Fibroblast of the aortic adventitia (primary cell): ENCODE measurements at regions not wholly inside any gene's neighbourhood (a gene's known extent, or its start where the extent isn't known, plus 50 kb on each side); places are given as distances from the start of the nearest gene placed in this dataset.
A peak's percentile ranks its signal among the peaks of the same experiment; 100 is the strongest.

Source experiments
- DNase-seq: peaks from one replicate; pipeline ENCODE4 v3.0.0-alpha.2; 2010; ENCODE audit warnings: low read depth
- H3K4me3 ChIP-seq: 2 replicates; pipeline ENCODE4 v1.5.1; 2011; ENCODE audit warnings: low read depth, mild to moderate bottlenecking, control low read depth, low read length, moderate library complexity
- TF ChIP-seq, protein P1 (sequence below): IDR thresholded peaks from 2 replicates; pipeline ENCODE4 v1.5.1; 2011; ENCODE audit warnings: mild to moderate bottlenecking, low read length, control low read depth, inconsistent platforms; ENCODE audit not compliant: insufficient read depth

DNA sequence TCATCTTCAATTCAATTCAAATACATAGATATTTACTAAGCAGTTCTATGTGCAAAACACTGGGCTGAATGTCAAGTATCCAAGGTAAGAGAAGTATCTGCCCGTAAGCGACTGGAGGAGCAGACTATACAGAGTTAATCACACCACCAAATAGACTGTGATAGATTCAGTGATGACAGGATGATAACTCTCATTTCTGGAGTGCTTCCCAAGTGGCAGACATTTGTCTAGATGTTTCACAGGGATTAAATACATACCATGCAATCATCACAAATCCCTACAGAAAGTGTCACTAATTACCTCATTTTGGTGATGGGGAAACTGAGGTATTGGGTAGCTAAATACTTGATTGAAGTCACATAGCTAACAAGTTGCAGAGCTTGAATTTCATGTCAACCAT lies 508.7 kb upstream of the TENM4 start:
- no peak for DNase-seq
- TF ChIP-seq, protein P1, sequence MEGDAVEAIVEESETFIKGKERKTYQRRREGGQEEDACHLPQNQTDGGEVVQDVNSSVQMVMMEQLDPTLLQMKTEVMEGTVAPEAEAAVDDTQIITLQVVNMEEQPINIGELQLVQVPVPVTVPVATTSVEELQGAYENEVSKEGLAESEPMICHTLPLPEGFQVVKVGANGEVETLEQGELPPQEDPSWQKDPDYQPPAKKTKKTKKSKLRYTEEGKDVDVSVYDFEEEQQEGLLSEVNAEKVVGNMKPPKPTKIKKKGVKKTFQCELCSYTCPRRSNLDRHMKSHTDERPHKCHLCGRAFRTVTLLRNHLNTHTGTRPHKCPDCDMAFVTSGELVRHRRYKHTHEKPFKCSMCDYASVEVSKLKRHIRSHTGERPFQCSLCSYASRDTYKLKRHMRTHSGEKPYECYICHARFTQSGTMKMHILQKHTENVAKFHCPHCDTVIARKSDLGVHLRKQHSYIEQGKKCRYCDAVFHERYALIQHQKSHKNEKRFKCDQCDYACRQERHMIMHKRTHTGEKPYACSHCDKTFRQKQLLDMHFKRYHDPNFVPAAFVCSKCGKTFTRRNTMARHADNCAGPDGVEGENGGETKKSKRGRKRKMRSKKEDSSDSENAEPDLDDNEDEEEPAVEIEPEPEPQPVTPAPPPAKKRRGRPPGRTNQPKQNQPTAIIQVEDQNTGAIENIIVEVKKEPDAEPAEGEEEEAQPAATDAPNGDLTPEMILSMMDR, result no peak

DNA sequence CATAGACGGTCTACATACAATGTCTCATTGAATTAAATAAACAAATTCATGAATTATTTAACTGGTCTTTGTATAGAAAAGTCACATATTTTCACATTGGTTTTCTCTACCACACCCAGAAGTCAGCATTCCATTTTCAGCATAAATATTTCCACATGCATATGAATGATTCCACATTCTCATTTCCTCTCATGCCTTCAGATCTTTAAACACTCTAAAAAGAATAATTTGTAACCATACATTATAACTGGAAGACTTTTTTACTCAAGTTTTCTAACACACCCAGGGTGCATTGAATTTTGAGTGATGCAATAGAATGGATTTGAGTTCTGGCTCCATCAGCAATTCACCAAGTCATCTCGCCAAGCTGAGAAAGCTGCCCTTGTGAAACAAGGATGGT lies 501.8 kb upstream of the TENM4 start:
- no peak overlapping the region for H3K4me3 ChIP-seq
- TF ChIP-seq, protein P1, result no peak
- DNase-seq, result no peak

More for the DNA sequence above, 508.7 kb upstream of the TENM4 start:
- H3K4me3 ChIP-seq, result no peak overlapping the region

DNA sequence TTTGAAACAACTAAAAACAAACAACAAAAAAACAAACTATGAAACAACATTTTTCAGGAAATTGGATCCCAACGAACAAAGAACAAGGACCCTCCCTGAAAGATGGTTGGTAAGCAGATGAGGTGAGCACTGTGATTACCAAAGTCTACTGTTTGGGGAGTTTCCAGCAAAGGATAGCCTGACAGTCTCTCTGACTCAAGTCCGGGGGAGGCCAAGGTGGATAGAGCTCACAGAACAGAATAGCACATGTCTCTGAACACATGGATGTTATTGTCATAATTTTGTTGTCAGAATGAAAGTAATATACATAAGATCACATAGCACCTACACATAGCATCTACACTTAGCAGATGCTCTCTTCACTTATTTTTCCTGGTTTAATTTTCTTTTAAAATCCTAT lies 501.3 kb upstream of the TENM4 start:
- no peak for DNase-seq
- TF ChIP-seq, protein P1, result no peak
- H3K4me3 ChIP-seq, result no peak overlapping the region

DNA sequence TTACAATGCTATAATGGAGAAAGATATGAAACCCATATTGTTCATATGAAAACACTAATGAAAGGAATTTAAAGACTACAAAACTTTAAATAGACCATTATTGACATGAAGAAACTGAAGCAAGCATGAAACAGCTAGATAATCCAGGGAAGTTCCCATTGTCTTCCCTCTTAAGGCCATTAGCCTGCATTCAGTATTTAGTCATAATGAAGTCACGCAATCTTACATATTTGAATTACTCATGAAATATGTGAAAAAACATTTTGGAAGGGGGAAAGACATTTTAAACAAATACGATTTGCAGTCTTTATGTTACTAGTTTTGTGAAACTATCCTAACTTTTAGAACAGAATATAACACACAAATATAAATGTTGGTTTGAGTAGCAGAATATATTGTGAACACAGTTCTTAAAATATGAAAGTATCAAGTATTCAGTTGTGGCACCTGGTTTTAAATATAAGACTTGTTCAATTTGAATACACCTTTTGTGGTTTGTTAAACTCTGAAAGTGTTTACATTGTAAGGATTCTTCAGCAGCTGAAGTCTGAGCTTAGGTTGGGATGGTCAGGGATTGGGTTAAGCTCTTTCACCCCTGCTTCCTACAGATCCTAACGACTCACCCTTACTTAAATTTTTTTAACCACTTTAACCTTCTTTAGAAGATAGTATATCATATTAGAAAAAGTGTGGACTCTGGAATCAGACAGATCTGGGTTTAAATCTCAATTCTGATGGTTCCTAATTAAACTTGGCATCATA lies 500.3 kb upstream of the TENM4 start:
- TF ChIP-seq, protein P1, result no peak
- DNase-seq, result peak; percentile 22
- no peak overlapping the region for H3K4me3 ChIP-seq

DNA sequence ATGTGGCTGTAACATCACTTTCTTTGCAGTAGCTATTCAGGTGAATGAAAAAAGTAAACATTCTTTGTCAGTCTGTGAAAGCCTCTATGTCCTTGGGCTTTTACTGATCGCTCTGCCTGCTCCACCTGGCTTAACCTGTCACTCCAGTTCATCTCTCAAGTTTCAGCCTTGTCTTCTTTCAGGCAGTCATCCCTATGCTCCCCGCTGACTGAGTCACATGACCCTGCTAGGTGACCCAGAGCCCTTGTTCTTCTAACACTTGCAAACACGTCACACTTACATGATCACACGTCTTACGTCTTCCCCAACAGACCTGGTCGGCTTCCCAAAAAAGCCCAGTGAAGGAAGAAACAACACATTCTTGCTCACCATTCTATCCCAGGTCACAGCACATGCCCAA lies 499.3 kb upstream of the TENM4 start:
- TF ChIP-seq, protein P1, result no peak
- no peak overlapping the region for H3K4me3 ChIP-seq
- no peak for DNase-seq

DNA sequence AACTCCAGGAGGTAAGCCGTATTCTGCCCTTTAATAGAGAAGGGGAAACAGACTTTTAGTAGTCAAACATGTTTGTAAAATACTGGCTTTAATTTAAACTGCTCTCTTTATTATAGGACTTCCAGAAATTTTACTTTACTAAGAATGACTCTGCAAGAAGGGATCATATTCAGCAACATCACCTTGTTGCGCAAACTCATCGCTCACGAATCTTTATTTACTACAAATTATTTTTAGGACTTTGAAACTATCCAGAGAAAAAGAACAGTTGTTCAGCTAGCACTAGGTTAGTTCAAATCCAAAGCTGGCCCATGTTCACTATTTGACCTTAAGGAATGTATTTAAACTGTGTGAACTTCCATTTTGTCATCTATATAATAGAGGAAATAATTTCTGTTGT lies 498.3 kb upstream of the TENM4 start:
- TF ChIP-seq, protein P1, result no peak
- no peak overlapping the region for H3K4me3 ChIP-seq
- DNase-seq, result no peak
